Liver (tissue), 8 donors: ENCODE measurements at regions not wholly inside any gene's neighbourhood (a gene's known extent, or its start where the extent isn't known, plus 50 kb on each side); places are given as distances from the start of the nearest gene placed in this dataset.
"Not testable (repeated sequence)": the region's sequence is repeated elsewhere in the genome, so short reads cannot be mapped to it uniquely, and the experiment has no call there.

Source experiments
- DNase-seq: peaks from one replicate; pipeline ENCODE4 v3.0.0-alpha.2; 2017; ENCODE audit warnings: low spot score
- H3K27ac ChIP-seq, 2 donors: one replicate each; pipeline ENCODE4 v1.7.0; 2013; ENCODE audit warnings: inconsistent platforms in 2 of 2, low read length in 2 of 2, control low read depth in 1 of 2, low read depth in 1 of 2, mild to moderate bottlenecking in 1 of 2
- H3K27me3 ChIP-seq, 4 donors: one replicate each; pipeline versions ENCODE4 v1.6.1 to v1.7.0; 2013; ENCODE audit warnings: low read length in 3 of 4, inconsistent platforms in 1 of 4, mild to moderate bottlenecking in 1 of 4, moderate library complexity in 1 of 4; ENCODE audit not compliant: control insufficient read depth in 4 of 4, insufficient read depth in 4 of 4
- H3K36me3 ChIP-seq, 4 donors: one replicate each; pipeline versions ENCODE4 v1.6.1 to v1.7.0; 2013; ENCODE audit warnings: low read length in 3 of 4, mild to moderate bottlenecking in 3 of 4, low read depth in 1 of 4, moderate library complexity in 1 of 4; ENCODE audit not compliant: control insufficient read depth in 4 of 4, insufficient read depth in 3 of 4
- H3K4me1 ChIP-seq, 4 donors: one replicate each; pipeline versions ENCODE4 v1.6.1 to v1.7.0; 2013; ENCODE audit warnings: low read length in 3 of 4, mild to moderate bottlenecking in 3 of 4, moderate library complexity in 1 of 4; ENCODE audit not compliant: control insufficient read depth in 4 of 4, insufficient read depth in 4 of 4
- H3K4me3 ChIP-seq, 3 donors: one replicate each; pipeline versions ENCODE4 v1.6.1 to v1.7.0; 2013; ENCODE audit warnings: low read length in 3 of 3, control low read depth in 1 of 3, low read depth in 1 of 3, mild to moderate bottlenecking in 1 of 3
- H3K9ac ChIP-seq, 2 donors: one replicate each; pipeline ENCODE4 v1.7.0; 2013; ENCODE audit warnings: low read length in 2 of 2, mild to moderate bottlenecking in 2 of 2, moderate library complexity in 2 of 2, control low read depth in 1 of 2, low read depth in 1 of 2
- H3K9me3 ChIP-seq, 4 donors: one replicate each; pipeline versions ENCODE4 v1.6.1 to v1.7.0; 2013; ENCODE audit warnings: low read length in 3 of 4; ENCODE audit not compliant: control insufficient read depth in 4 of 4
- CTCF ChIP-seq: fragments of 150-350 bp; IDR thresholded peaks from 2 replicates; pipeline ENCODE4 v1.5.1; 2017; ENCODE audit warnings: improper control_type of control experiment, low read depth, low read length; ENCODE audit not compliant: missing input control
- EGR1 ChIP-seq, 2 donors: IDR thresholded peaks; 2 replicates each; pipeline ENCODE4 v1.6.1; 2016 to 2018; ENCODE audit warnings: antibody characterized with exemption in 2 of 2, low read depth in 2 of 2
- FOXA1 ChIP-seq: IDR thresholded peaks from 2 replicates; pipeline ENCODE4 v1.6.1; 2016; ENCODE audit warnings: antibody characterized with exemption
- FOXA2 ChIP-seq: IDR thresholded peaks from 2 replicates; pipeline ENCODE4 v1.6.1; 2016; ENCODE audit warnings: antibody characterized with exemption
- GABPA ChIP-seq, 2 donors: IDR thresholded peaks in 1 of 2; conservative IDR thresholded peaks in 1 of 2; 2 replicates each; pipeline ENCODE4 v1.6.1; 2016; ENCODE audit warnings: antibody characterized with exemption in 2 of 2, mild to moderate bottlenecking in 1 of 2, moderate library complexity in 1 of 2
- HNF4A ChIP-seq, 2 donors: conservative IDR thresholded peaks; 2 replicates each; pipeline ENCODE4 v1.6.1; 2016; ENCODE audit warnings: antibody characterized with exemption in 2 of 2, mild to moderate bottlenecking in 2 of 2
- HNF4G ChIP-seq: IDR thresholded peaks from 2 replicates; pipeline ENCODE4 v1.6.1; 2016; ENCODE audit warnings: antibody characterized with exemption
- JUND ChIP-seq, 2 donors: IDR thresholded peaks; 2 replicates each; pipeline ENCODE4 v1.6.1; 2016; ENCODE audit warnings: antibody characterized with exemption in 2 of 2
- MAX ChIP-seq: IDR thresholded peaks from 2 replicates; pipeline ENCODE4 v1.6.1; 2016; ENCODE audit warnings: antibody characterized with exemption
- RAD21 ChIP-seq, 2 donors: IDR thresholded peaks; 2 replicates each; pipeline ENCODE4 v1.6.1; 2016; ENCODE audit warnings: antibody characterized with exemption in 2 of 2, mild to moderate bottlenecking in 2 of 2
- RXRA ChIP-seq, 2 donors: IDR thresholded peaks; 2 replicates each; pipeline ENCODE4 v1.6.1; 2017 to 2018; ENCODE audit warnings: antibody characterized with exemption in 2 of 2, mild to moderate bottlenecking in 1 of 2
- YY1 ChIP-seq: IDR thresholded peaks from 2 replicates; pipeline ENCODE4 v1.6.1; 2016; ENCODE audit warnings: antibody characterized with exemption, mild to moderate bottlenecking
- WGBS: extraction: QIAGEN DNeasy Blood & Tissue Kit; methylation state at CpG from one replicate; pipeline ENCODE4 v1.1.7; 2013; 5-methylcytosine and 5-hydroxymethylcytosine counted together
- TF ChIP-seq, protein P1 (sequence below): IDR thresholded peaks from 2 replicates; pipeline ENCODE4 v1.6.1; 2016; ENCODE audit warnings: antibody characterized with exemption
- TF ChIP-seq, protein P2 (sequence below): IDR thresholded peaks from 2 replicates; pipeline ENCODE4 v1.6.1; 2016; ENCODE audit warnings: antibody characterized with exemption
- donor health status: healthy.
- donor health status: healthy.
- donor health status: healthy.
- donor health status: healthy.
- donor health status: healthy.

DNA sequence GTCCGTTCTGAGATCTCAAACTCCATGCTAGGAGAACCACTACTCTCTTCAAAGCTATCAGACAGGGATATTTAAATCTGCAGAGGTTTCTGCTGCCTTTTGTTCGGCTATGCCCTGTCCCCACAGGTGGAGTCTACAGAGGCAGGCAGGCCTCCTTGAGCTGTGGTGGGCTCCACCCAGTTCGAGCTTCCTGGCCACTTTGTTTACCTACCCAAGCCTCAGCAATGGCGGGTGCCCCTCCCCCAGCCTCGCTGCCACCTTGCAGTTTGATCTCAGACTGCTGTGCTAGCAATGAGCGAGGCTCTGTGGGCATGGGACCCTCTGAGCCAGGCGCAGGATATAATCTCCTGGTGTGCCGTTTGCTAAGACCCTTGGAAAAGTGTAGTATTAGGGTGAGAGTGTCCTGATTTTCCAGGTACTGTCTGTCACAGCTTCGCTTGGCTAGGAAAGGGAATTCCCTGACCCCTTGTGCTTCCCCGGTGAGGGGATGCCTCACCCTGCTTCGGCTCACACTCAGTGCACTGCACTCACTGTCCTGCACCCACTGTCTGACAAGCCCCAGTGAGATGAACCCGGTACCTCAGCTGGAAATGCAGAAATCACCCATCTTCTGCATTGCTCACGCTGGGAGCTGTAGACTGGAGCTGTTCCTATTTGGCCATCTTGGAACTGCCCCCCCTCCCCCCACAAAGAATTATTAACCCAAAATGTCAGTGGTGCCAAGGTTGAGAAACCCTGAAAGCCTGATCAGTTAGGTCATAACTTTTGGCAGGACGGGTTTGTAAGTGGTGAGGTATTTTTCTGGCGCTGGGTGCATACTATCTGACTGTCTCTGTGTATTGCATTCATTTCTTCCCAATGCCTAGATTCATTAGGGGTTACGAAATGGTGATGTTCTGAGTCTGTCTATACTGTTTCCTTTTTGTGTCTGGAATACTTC lies 181.4 kb downstream of the TEX29 start:
- 63% methylated on average over 16 of the region's 16 CpGs for WGBS
- TF ChIP-seq JUND (IDR thresholded peaks at IDR 0.05) (peak in 1 of 2 donors; percentile 58), YY1 (peak; percentile 57), RXRA (IDR thresholded peaks at IDR 0.05) (peak in 1 of 2 donors; percentile 55), RAD21 (IDR thresholded peaks at IDR 0.05) (peak in 1 of 2 donors; percentile 20), HNF4A (conservative IDR thresholded peaks at IDR 0.05) (peak in 1 of 2 donors; percentile 48)
- DNase-seq = not testable (repeated sequence)

GRCh38 chr13:111502957-111503356 lies 182.5 kb downstream of the TEX29 start:
- H3K27me3 ChIP-seq = no peaks in the 10 kb centered on the region
- DNase-seq = no peak
- H3K9me3 ChIP-seq = peaks cover 0 to 2% (median 0%) of the 10 kb centered on the region in 4 donors
- H3K4me3 ChIP-seq = no peak overlapping the region
- no peak for TF ChIP-seq RAD21 (IDR thresholded peaks at IDR 0.05)
- peaks cover 0 to 4% (median 1%) of the 10 kb centered on the region in 4 donors for H3K4me1 ChIP-seq
- H3K9ac ChIP-seq = no peak overlapping the region
- no peaks in the 10 kb centered on the region for H3K36me3 ChIP-seq
- WGBS = 80% methylated on average over 6 of the region's 6 CpGs
- H3K27ac ChIP-seq = no peak overlapping the region

More for the DNA sequence above, 181.4 kb downstream of the TEX29 start:
- not testable (repeated sequence) for H3K27me3 ChIP-seq, H3K4me3 ChIP-seq, H3K27ac ChIP-seq, H3K9ac ChIP-seq, H3K9me3 ChIP-seq, H3K36me3 ChIP-seq, H3K4me1 ChIP-seq

DNA sequence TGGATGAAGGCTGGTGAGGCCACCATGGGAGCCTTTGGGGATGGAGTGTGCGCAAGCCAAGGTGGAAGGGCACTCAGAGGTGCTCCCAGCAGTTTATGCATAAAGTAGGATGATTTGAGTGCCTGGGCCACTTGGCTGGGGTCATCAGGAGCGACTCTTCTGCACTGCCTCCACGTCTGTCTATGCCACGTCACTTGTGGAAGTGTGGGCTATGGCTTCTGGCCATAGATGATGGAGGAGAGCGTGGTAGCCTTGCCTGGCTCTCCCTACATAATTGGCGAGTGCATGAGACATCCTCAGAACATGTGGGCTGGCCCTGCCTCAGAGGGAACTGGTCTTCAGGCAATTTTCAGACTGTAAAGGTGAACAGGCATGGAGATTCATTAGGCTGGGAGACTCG lies 182.9 kb downstream of the TEX29 start:
- TF ChIP-seq, protein P1, sequence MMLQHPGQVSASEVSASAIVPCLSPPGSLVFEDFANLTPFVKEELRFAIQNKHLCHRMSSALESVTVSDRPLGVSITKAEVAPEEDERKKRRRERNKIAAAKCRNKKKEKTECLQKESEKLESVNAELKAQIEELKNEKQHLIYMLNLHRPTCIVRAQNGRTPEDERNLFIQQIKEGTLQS = no peak
- TF ChIP-seq EGR1 (IDR thresholded peaks at IDR 0.05; ENCODE audit: low read depth in 2 of 2) (no peak), YY1 (no peak), GABPA (IDR thresholded peaks at IDR 0.05 in 1 of 2, conservative IDR thresholded peaks at IDR 0.05 in 1 of 2) (no peak), HNF4G (no peak), RXRA (IDR thresholded peaks at IDR 0.05) (no peak), JUND (IDR thresholded peaks at IDR 0.05) (no peak), MAX (no peak), CTCF (no peak), RAD21 (IDR thresholded peaks at IDR 0.05) (no peak), FOXA1 (no peak), HNF4A (conservative IDR thresholded peaks at IDR 0.05) (no peak), FOXA2 (no peak)
- TF ChIP-seq, protein P2, sequence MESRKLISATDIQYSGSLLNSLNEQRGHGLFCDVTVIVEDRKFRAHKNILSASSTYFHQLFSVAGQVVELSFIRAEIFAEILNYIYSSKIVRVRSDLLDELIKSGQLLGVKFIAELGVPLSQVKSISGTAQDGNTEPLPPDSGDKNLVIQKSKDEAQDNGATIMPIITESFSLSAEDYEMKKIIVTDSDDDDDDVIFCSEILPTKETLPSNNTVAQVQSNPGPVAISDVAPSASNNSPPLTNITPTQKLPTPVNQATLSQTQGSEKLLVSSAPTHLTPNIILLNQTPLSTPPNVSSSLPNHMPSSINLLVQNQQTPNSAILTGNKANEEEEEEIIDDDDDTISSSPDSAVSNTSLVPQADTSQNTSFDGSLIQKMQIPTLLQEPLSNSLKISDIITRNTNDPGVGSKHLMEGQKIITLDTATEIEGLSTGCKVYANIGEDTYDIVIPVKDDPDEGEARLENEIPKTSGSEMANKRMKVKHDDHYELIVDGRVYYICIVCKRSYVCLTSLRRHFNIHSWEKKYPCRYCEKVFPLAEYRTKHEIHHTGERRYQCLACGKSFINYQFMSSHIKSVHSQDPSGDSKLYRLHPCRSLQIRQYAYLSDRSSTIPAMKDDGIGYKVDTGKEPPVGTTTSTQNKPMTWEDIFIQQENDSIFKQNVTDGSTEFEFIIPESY = no peak
- Histone ChIP-seq H3K4me3 (no peak overlapping the region), H3K9ac (no peak overlapping the region), H3K27ac (no peak overlapping the region), H3K27me3 (no peaks in the 10 kb centered on the region), H3K36me3 (no peaks in the 10 kb centered on the region), H3K9me3 (peaks cover 0 to 2% (median 0%) of the 10 kb centered on the region in 4 donors), H3K4me1 (peaks cover 0 to 4% (median 1%) of the 10 kb centered on the region in 4 donors)
- WGBS = 83% methylated on average over 7 of the region's 7 CpGs
- DNase-seq = no peak
